H1 (cell line): ENCODE measurements at regions not wholly inside any gene's neighbourhood (a gene's known extent, or its start where the extent isn't known, plus 50 kb on each side); places are given as distances from the start of the nearest gene placed in this dataset.

Experiments used
- CTCF ChIA-PET: fragments of 300-600 bp; sonication (Branson Sonifier 250); formaldehyde crosslinking; loops from one replicate; lab custom pipeline; 2021; ENCODE audit not compliant: partially characterized antibody; lab: Charles Lee
- POLR2A ChIA-PET: fragments of 300-600 bp; sonication (Branson Sonifier 250); formaldehyde crosslinking; loops from one replicate; lab custom pipeline; 2021; ENCODE audit warnings: inconsistent platforms; ENCODE audit not compliant: partially characterized antibody; lab: Charles Lee
- DNase-seq, 2 experiments: peaks; one replicate each; pipeline versions ENCODE4 v3.0.0 to v3.0.0-alpha.2; 2010 to 2022; ENCODE audit warnings: low spot score in 2 of 2, low read depth in 1 of 2, mixed read lengths in 1 of 2
- FAIRE-seq: peaks from 2 replicates; lab custom pipeline; 2011; peaks lifted over from hg19 to GRCh38; lab: Jason Lieb, UNC
- H2AFZ ChIP-seq: 2 replicates; pipeline ENCODE4 v1.8.1; 2012; ENCODE audit warnings: low read length, inconsistent platforms
- H2AK5ac ChIP-seq: 2 replicates; pipeline ENCODE4 v1.6.1; 2013; ENCODE audit warnings: low read depth, low read length
- H2BK120ac ChIP-seq: replicated peaks from 2 replicates; pipeline ENCODE3; 2013; ENCODE audit warnings: low read depth, low read length, inconsistent platforms
- H2BK12ac ChIP-seq: 2 replicates; pipeline ENCODE4 v1.6.1; 2013; ENCODE audit warnings: low read depth, low read length
- H2BK15ac ChIP-seq: 2 replicates; pipeline ENCODE4 v1.6.1; 2013; ENCODE audit warnings: low read length
- H2BK20ac ChIP-seq: 2 replicates; pipeline ENCODE4 v1.6.1; 2013; ENCODE audit warnings: low read length
- H2BK5ac ChIP-seq: 2 replicates; pipeline ENCODE4 v1.6.1; 2013; ENCODE audit warnings: low read depth, low read length
- H3K14ac ChIP-seq: 2 replicates; pipeline ENCODE4 v1.6.1; 2013; ENCODE audit warnings: inconsistent platforms; ENCODE audit not compliant: insufficient read length
- H3K18ac ChIP-seq: 2 replicates; pipeline ENCODE4 v1.6.1; 2013; ENCODE audit warnings: low read length; ENCODE audit errors: extremely low read depth
- H3K23ac ChIP-seq: 2 replicates; pipeline ENCODE4 v1.6.1; 2013; ENCODE audit warnings: inconsistent platforms; ENCODE audit not compliant: insufficient read length
- H3K23me2 ChIP-seq: 2 replicates; pipeline ENCODE4 v1.6.1; 2013; ENCODE audit warnings: low read depth, low read length
- H3K27ac ChIP-seq: 2 replicates; pipeline ENCODE4 v1.6.1; 2011; ENCODE audit warnings: low read depth, low read length, inconsistent platforms
- H3K27me3 ChIP-seq, 4 experiments: replicated peaks in 1 of 4; 1 replicate in 1 of 4; 2 replicates in 3 of 4; pipeline versions ENCODE4 v1.6.1 to v1.8.1; 2011 to 2013; ENCODE audit warnings: low read length in 3 of 4, mild to moderate bottlenecking in 3 of 4, inconsistent platforms in 2 of 4, mixed read lengths in 2 of 4, moderate library complexity in 1 of 4; ENCODE audit not compliant: control insufficient read depth in 3 of 4, insufficient read depth in 3 of 4; ENCODE audit errors: extremely low read depth in 1 of 4
- H3K36me3 ChIP-seq, 4 experiments: 2 replicates each; pipeline versions ENCODE4 v1.6.1 to v1.8.1; 2011 to 2013; ENCODE audit warnings: mild to moderate bottlenecking in 4 of 4, low read length in 3 of 4, moderate library complexity in 2 of 4, control low read depth in 1 of 4, inconsistent platforms in 1 of 4; ENCODE audit not compliant: insufficient read depth in 4 of 4, control insufficient read depth in 2 of 4
- H3K4ac ChIP-seq: replicated peaks from 2 replicates; pipeline ENCODE3; 2013; ENCODE audit warnings: low read length, low read depth, mixed read lengths, inconsistent platforms; ENCODE audit not compliant: insufficient read length
- H3K4me1 ChIP-seq, 4 experiments: replicated peaks in 1 of 4; 1 replicate in 1 of 4; 2 replicates in 3 of 4; pipeline versions ENCODE4 v1.6.1 to v1.8.1; 2011 to 2013; ENCODE audit warnings: low read length in 3 of 4, inconsistent platforms in 2 of 4, mixed read lengths in 1 of 4; ENCODE audit not compliant: insufficient read depth in 4 of 4, control insufficient read depth in 3 of 4
- H3K4me2 ChIP-seq, 2 experiments: 2 replicates each; pipeline versions ENCODE4 v1.6.1 to v1.8.1; 2011 to 2013; ENCODE audit warnings: low read depth in 2 of 2, low read length in 2 of 2, control low read depth in 1 of 2, inconsistent platforms in 1 of 2, mild to moderate bottlenecking in 1 of 2; ENCODE audit not compliant: insufficient read depth in 1 of 2
- H3K4me3 ChIP-seq, 4 experiments: fragments of 200-600, 300-600 bp in 1 of 4; sonication (generic), shearing (Covaris generic), sonication (Bioruptor Twin) in 1 of 4; 2 replicates each; pipeline versions ENCODE4 v1.5.1 to v1.8.1; 2011 to 2016; ENCODE audit warnings: low read length in 4 of 4, low read depth in 3 of 4, control low read depth in 2 of 4, inconsistent platforms in 2 of 4, mild to moderate bottlenecking in 2 of 4, mixed read lengths in 1 of 4, moderate library complexity in 1 of 4; ENCODE audit not compliant: insufficient read depth in 2 of 4; ENCODE audit errors: extremely low read depth in 1 of 4
- H3K56ac ChIP-seq: replicated peaks from 2 replicates; pipeline ENCODE3; 2013; ENCODE audit warnings: low read depth, mild to moderate bottlenecking, mixed read lengths, low read length, inconsistent platforms; ENCODE audit not compliant: insufficient read length
- H3K79me1 ChIP-seq: 2 replicates; pipeline ENCODE4 v1.6.1; 2013; ENCODE audit warnings: low read depth, low read length, control low read depth
- H3K79me2 ChIP-seq, 2 experiments: 2 replicates each; pipeline versions ENCODE4 v1.6.1 to v1.8.1; 2012 to 2013; ENCODE audit warnings: low read length in 2 of 2, mild to moderate bottlenecking in 2 of 2, inconsistent platforms in 1 of 2; ENCODE audit not compliant: insufficient read depth in 2 of 2, control insufficient read depth in 1 of 2
- H3K9ac ChIP-seq, 4 experiments: replicated peaks in 1 of 4; 1 replicate in 1 of 4; 2 replicates in 3 of 4; pipeline versions ENCODE4 v1.6.1 to v1.8.1; 2011 to 2013; ENCODE audit warnings: low read depth in 3 of 4, low read length in 3 of 4, control low read depth in 2 of 4, mild to moderate bottlenecking in 2 of 4, moderate library complexity in 2 of 4, inconsistent platforms in 1 of 4; ENCODE audit errors: extremely low read depth in 1 of 4
- H3K9me3 ChIP-seq, 2 experiments: 2 replicates each; pipeline versions ENCODE4 v1.6.1 to v1.8.1; 2012 to 2013; ENCODE audit warnings: mild to moderate bottlenecking in 2 of 2, moderate library complexity in 2 of 2, control low read depth in 1 of 2, inconsistent platforms in 1 of 2, low read depth in 1 of 2, low read length in 1 of 2, mixed read lengths in 1 of 2; ENCODE audit not compliant: insufficient read depth in 2 of 2
- H4K20me1 ChIP-seq, 2 experiments: replicated peaks in 1 of 2; 2 replicates each; pipeline versions ENCODE3 to v1.8.1; 2011 to 2013; ENCODE audit warnings: inconsistent platforms in 2 of 2, low read length in 2 of 2, mild to moderate bottlenecking in 1 of 2; ENCODE audit not compliant: insufficient read depth in 2 of 2, control insufficient read depth in 1 of 2
- H4K5ac ChIP-seq: 2 replicates; pipeline ENCODE4 v1.6.1; 2013; ENCODE audit warnings: low read length, low read depth, mixed read lengths, inconsistent platforms; ENCODE audit not compliant: insufficient read length
- H4K8ac ChIP-seq: 2 replicates; pipeline ENCODE4 v1.8.0; 2013; ENCODE audit warnings: mild to moderate bottlenecking, moderate library complexity, low read length, inconsistent platforms; ENCODE audit not compliant: insufficient read depth; ENCODE audit errors: extremely low read depth
- H4K91ac ChIP-seq: replicated peaks from 2 replicates; pipeline ENCODE3; 2013; ENCODE audit warnings: low read length, mixed read lengths, inconsistent platforms; ENCODE audit not compliant: insufficient read length
- ASH2L ChIP-seq: fragments of 200-600, 300-600 bp; sonication (generic); IDR thresholded peaks from one replicate; pipeline ENCODE4 v1.7.1; 2017; ENCODE audit warnings: low read length
- BRCA1 ChIP-seq: IDR thresholded peaks from 2 replicates; pipeline ENCODE4 v1.6.1; 2012; ENCODE audit warnings: low read depth, low read length, improper control_type of control experiment
- SP2 ChIP-seq: IDR thresholded peaks from 2 replicates; pipeline ENCODE4 v1.6.1; 2012; ENCODE audit warnings: mild to moderate bottlenecking, low read length, inconsistent platforms
- YY1 ChIP-seq: IDR thresholded peaks from 2 replicates; pipeline ENCODE4 v1.6.1; 2011; ENCODE audit warnings: low read depth, mild to moderate bottlenecking, low read length
- WGBS, 2 experiments: shearing (Covaris generic) in 1 of 2; methylation state at CpG; one replicate each; pipeline versions ENCODE4 v1.1.6 to v1.1.7; 2013 to 2015; ENCODE audit warnings: low lambda C conversion rate in 2 of 2, mixed read lengths in 2 of 2, inconsistent platforms in 1 of 2, low coverage in 1 of 2, missing lambda C conversion rate in 1 of 2; ENCODE audit not compliant: insufficient replicate concordance in 2 of 2, insufficient coverage in 1 of 2, insufficient read length in 1 of 2; ENCODE audit errors: extremely low coverage in 1 of 2, missing lambda C conversion rate in 1 of 2; 5-methylcytosine and 5-hydroxymethylcytosine counted together

DNA sequence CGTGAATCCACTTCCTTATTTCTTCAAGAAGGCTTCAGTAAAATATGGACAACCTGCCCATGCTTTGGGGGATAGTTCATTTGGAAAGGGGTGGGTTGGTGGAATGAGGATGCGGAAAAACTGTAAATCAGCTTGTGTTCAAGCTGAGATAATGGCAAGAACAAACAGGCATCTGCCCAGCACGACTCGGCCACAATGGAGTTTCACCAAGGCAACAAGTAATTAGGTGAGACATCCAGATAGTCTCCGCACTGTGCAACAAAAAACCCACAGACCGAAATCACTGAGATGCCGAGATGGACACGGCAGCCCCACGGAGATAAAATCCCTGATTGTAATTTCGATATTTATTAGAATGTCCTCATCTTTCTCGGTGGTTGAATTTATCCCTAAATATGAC is 455.2 kb downstream of the AJAP1 start:
- no peak overlapping the region for H3K23ac ChIP-seq
- no peaks in the 10 kb centered on the region for H4K20me1 ChIP-seq
- TF ChIP-seq YY1 (no peak), ASH2L (no peak), SP2 (no peak), BRCA1 (no peak)
- H3K23me2 ChIP-seq = peaks cover 4% of the 10 kb centered on the region; the same call in 1 of the 2 replicates
- H2BK20ac ChIP-seq = no peak overlapping the region; the same call in 1 of the 2 replicates
- H2BK120ac ChIP-seq = peak overlapping the region; percentile 84
- H2BK5ac ChIP-seq = no peak overlapping the region
- H3K27ac ChIP-seq = no peak overlapping the region
- no peak for FAIRE-seq
- H2BK15ac ChIP-seq = no peak overlapping the region
- H3K9me3 ChIP-seq = no peaks in the 10 kb centered on the region
- no peaks in the 10 kb centered on the region for H3K27me3 ChIP-seq
- H3K18ac ChIP-seq = no peak overlapping the region; the same call in 1 of the 2 replicates
- peak overlapping the region; percentile 78; the same call in 1 of the 2 replicates for H2BK12ac ChIP-seq
- ChIA-PET POLR2A (no interaction called here), CTCF (interaction anchor here (1.1 to 1.6 kb wide), 5 partner anchors 9 to 454 kb away, joined by 3 to 6 read pairs (median 3); no protein-coding TSS in a partner anchor)
- H4K8ac ChIP-seq = no peak overlapping the region
- no peaks in the 10 kb centered on the region for H3K79me2 ChIP-seq
- H3K36me3 ChIP-seq = no peaks in the 10 kb centered on the region
- no peak for DNase-seq
- no peak overlapping the region for H4K5ac ChIP-seq
- H3K4me1 ChIP-seq = peaks cover 3 to 14% (median 4%) of the 10 kb centered on the region in 4 experiments; a peak in 6 of 7 replicates
- no peak overlapping the region for H2AFZ ChIP-seq
- WGBS, 2 experiments = 92% methylated on average over 11 of the region's 11 CpGs; no CpG with 5 or more reads in 1 of the 2 experiments
- H3K56ac ChIP-seq = no peak overlapping the region
- H3K9ac ChIP-seq = no peak overlapping the region
- no peaks in the 10 kb centered on the region for H3K79me1 ChIP-seq
- no peak overlapping the region for H3K4me3 ChIP-seq
- H2AK5ac ChIP-seq = no peak overlapping the region
- peak overlapping the region; percentile 44 for H4K91ac ChIP-seq
- no peak overlapping the region for H3K4ac ChIP-seq
- H3K4me2 ChIP-seq = no peak overlapping the region
- no peak overlapping the region for H3K14ac ChIP-seq
